H1 (cell line): ENCODE measurements at regions not wholly inside any gene's neighbourhood (a gene's known extent, or its start where the extent isn't known, plus 50 kb on each side); places are given as distances from the start of the nearest gene placed in this dataset.

ENCODE experiments used
- ASH2L ChIP-seq: fragments of 200-600, 300-600 bp; sonication (generic); IDR thresholded peaks from one replicate; pipeline ENCODE4 v1.7.1; 2017; ENCODE audit warnings: low read length
- ATF2 ChIP-seq: IDR thresholded peaks from 2 replicates; pipeline ENCODE4 v1.6.1; 2012; ENCODE audit warnings: low read length, inconsistent platforms
- CBX5 ChIP-seq: fragments of 300-800, 300-1000 bp; sonication (generic); IDR thresholded peaks from 2 replicates; pipeline ENCODE4 v1.7.1; 2016; ENCODE audit warnings: antibody characterized with exemption, low read length, low read depth
- JUN ChIP-seq: IDR thresholded peaks from 2 replicates; pipeline ENCODE4 v1.6.1; 2011; ENCODE audit warnings: low read depth, mild to moderate bottlenecking, improper control_type of control experiment, low read length
- SP1 ChIP-seq: IDR thresholded peaks from 2 replicates; pipeline ENCODE4 v1.6.1; 2011; ENCODE audit warnings: low read depth, low read length

- TF ChIP-seq ATF2 (no peak), CBX5 (no peak), JUN (no peak), ASH2L (no peak), SP1 (no peak)
These were observed 611.4 kb upstream of the HS6ST1 start (continued) for GRCh38 chr2:128930101-128930500.
